ENCODE measurements at regions not wholly inside any gene's neighbourhood (a gene's known extent, or its start where the extent isn't known, plus 50 kb on each side); places are given as distances from the start of the nearest gene placed in this dataset.

GRCh38 chr14:61106271-61106958, 125.4 kb downstream of the SLC38A6 start:
- DNase-seq: no peak

- DNase-seq: no peak
Measured at GRCh38 chr14:61104358-61104757, 123.3 kb downstream of the SLC38A6 start.

GRCh38 chr14:61103541-61104339, 122.7 kb downstream of the SLC38A6 start:
- DNase-seq: no peak

GRCh38 chr14:61102549-61103466, 121.8 kb downstream of the SLC38A6 start:
- DNase-seq: no peak

All from NCI-H2107 (cell line).